SKM-1 treated with dmso at 0.1 percent for 144 hours (cell line): ENCODE measurements at regions not wholly inside any gene's neighbourhood (a gene's known extent, or its start where the extent isn't known, plus 50 kb on each side); places are given as distances from the start of the nearest gene placed in this dataset.

Source experiments
- DNase-seq: peaks from one replicate; lab custom pipeline; 2025; ENCODE audit not compliant: unreplicated experiment; lab: John Stamatoyannopoulos, UW

DNA sequence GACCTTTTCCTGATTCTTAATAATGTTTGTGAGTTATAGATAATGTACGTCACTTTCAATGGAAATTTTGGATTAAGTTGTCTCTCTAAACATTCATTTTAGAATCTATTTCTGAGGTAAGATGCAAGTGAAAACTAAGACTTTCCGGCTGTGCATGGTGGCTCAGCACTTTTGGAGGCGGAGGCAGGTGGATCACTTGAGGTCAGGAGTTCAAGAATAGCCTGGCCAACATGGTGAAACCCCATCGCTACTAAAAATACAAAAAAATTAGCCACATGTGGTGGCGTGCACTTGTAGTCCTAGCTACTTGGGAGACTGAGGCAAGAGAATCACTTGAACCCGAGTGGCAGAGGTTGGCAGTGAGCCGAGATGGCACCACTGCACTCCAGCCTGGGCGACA lies 524.6 kb upstream of the SLIT2 start:
- no peak for DNase-seq

DNA sequence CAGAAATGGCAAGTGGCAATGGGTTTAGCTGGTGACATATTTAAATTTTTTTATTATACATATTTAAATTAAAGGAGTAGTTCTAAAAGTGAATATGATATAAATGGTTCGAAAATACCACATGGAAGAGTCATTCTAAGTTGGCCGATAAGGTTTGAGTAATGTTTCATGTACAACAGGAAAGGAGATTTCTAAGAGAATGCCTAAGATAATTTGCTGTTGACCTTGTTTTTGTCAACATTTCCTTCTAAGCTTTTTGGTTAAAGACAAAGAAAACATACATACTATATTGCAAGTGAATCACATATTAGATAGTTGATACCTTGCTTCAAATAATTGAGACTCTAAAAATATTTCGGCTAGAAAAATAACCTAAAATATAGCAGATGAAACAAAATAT lies 526.6 kb upstream of the SLIT2 start:
- no peak for DNase-seq

DNA sequence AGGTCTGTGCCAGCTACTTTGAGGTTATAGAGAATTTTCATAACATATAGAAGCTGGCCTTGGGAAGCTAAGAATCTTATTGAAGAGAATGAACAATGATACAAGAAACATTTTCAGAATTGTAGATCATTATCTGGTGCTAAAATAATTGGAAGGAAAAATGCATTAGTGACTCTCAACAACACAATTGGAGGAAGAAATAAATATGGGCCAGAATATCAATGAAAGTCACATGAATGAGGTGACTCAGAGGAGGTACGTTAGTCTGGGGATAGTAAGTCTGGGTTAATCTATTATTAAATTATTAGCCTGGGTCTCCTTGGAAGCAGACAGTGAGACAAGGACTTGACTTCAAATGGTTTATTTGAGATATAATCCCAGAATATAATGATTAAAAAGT lies 529.3 kb upstream of the SLIT2 start:
- DNase-seq: no peak

DNA sequence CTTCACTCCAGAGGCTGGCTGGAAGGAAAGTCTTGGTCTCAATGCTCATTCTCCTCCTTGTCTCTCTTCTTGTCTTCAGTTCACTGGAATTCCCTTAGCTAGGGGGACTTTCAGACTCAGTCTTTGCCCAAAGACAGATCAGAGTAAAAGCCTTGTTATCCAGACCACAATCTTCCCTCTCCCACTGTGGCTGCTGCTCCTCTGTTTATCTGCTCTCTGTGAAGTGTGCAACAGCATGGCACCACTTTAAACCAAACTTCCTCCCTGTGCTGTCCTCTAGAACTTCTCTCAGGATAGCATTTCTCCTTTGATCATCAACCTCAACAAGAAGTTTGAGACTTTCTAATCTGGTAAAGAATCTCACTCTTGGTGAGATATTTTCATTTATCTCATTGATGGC lies 530.1 kb upstream of the SLIT2 start:
- DNase-seq: no peak

DNA sequence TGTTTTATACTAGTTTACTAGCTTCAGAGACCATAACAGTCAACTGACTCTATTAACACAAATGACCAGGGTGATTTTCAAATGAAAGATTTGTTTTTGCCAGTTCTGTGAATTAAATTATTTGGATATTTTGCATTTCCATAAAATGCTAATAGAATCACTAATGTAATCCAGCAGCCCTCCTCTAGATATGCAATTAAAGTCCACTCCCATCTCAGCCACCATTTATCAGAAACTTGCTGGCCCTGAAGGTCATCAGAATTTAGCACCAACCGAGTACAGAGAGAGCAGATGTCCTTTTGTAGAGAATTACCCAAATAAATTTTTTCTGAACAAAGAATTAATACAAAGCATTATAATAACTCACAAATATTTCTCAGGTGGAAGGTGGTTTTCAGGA lies 531.1 kb upstream of the SLIT2 start:
- DNase-seq: no peak

DNA sequence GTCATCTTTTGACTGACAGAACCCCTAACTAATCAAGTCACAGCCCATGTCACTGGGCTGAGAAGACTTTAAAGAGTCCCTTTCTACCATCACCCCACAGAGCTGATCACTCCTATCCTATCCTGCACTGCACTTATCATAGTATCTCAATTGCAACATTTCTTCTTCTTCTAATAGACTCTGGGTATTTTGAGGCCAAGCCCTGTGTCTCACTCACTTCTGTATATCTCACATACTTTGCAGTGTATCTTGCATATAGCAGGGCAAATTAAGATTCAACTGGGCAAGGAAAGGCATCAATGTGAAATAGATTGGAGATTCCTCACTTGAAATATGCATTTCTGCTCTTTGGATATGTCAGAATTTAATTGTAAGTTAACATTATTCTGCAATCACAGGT lies 531.5 kb upstream of the SLIT2 start:
- no peak for DNase-seq

DNA sequence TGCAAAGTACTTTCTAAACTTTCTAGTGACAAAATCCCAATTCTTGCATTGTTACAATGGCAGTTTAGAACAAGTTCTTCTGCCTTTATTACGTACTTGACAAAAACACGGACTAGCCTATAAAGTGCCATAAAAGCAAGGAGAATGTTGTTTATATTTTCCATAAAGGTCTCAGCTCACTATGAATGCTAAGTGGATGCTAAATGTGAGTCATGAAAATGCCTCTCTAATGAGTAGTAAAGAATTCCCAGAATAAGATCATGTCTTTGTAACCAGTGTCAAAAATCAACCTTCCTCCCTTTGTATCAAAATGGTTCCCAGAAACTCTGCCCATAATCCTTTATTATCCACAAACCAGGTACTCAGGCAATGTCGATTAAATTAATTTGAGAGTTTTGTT lies 539.8 kb upstream of the SLIT2 start:
- no peak for DNase-seq

DNA sequence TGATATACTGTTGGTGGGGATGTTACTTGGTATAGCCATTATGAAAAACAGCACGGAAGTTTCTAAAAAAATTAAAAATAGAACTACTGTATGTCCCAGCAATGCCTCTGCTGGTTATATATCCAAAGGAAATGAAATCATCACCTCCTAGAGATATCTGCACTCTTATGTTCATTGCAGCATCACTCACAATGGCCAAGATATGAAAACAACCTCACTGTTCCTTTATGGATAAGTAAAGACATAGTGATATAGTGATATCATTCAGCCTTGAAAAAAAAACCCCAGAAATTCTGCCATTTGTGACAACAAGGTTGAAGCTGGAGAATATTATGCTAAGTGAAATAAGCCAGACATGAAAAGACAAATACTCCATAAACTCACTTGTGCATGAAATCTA lies 543.8 kb upstream of the SLIT2 start:
- DNase-seq: no peak

DNA sequence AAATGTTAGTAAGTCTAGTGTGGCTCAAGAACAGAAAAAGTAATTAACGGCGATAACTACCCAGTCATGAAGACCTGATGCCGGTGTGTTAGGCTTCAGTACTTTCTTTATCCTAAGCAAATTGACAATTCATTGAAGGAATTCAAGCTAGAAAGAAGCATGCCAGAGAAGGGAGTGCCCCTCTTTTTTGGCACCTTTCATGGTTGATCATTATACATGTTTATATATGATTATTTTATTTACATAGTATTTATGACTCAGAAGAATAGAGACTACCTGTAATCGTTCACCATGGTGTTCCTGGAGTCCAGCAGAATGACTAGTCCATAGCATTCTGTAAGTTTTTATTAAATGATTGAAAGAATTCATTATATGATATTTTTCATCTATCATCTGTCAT lies 548.3 kb upstream of the SLIT2 start:
- DNase-seq: no peak

DNA sequence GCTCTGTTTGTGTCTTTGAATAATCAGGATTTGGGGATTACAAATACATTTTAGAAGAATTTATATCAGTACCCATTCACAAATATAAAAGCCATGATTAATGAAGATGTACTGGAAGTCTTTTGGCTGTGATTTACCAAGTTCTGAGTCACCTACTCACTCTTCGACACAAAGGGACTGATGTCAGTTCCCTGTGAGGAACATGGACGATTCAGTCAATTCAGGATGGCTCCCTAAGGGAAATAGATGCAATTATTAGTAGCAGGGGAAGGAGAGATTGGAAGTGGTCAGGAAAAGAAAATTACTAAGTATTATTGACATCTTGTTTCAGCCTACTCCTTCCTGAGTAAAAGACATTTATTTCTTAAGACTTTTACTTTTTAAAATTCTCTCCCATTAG lies 550.7 kb upstream of the SLIT2 start:
- DNase-seq: no peak

DNA sequence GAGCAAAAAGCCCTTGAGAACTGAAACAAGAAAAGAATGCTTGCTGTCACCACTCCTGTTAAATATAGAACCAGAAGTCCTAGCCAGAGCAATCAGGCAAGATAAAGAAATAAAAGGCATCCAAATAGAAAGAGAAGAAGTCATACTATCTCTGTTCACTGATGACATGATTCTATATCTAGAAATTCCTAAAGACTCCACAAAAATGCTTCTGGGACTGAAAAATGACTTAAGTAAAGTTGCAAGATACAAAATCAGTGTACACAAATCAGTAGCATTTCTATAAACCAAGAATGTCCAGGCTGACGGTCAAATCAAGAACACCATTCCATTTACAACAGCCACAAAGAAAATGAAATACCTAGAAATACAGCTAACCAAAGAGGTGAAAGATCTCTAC lies 552.7 kb upstream of the SLIT2 start:
- no peak for DNase-seq

DNA sequence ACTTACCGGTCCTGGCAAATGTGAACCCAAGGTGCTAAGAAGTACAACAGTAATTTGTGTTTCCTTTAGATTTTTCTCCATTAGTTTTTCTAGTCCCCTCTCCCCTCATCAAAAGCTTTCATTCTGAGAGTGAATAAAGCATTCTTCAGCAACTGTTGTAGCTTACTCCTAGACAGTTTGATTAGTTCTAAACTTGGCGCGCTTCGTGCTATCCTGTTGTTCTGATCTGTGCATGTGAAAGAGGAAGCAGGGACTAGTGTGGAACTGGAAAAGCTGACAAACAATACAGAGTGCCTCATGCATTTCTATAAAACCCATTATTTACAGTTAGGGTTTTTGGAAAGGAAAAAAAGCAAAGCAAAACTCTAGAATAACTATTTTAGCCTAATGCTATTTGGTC lies 556.9 kb upstream of the SLIT2 start:
- DNase-seq: no peak

DNA sequence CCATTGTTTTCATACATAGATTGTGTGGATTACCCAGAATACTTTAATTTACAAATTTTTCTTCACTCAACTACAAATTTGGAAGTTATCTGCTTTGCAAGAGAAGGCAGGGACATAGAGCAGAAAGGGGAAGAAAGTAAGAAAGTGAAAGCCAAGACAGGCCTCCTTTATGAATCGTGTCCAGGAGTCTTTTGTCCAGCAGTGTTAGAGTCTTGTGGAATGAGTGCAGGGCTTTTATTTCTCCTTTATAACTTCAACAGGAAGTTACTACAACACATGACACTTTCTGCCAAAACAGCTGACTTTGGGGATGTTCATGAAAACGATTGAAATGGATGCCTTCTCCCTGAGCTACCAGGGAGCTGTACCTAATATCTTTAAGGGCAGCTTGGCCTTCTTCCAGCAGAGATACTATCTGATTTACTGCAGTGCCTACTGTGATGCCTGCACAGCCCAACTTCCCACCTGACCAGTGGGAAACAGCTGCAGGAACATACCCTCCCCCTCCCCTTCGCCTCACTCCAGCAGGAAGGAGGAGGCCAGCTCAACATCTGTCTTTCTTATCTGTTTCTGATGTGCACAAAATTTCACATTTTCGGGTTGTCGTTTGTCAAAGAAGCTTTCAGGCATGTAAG lies 557.7 kb upstream of the SLIT2 start:
- no peak for DNase-seq

DNA sequence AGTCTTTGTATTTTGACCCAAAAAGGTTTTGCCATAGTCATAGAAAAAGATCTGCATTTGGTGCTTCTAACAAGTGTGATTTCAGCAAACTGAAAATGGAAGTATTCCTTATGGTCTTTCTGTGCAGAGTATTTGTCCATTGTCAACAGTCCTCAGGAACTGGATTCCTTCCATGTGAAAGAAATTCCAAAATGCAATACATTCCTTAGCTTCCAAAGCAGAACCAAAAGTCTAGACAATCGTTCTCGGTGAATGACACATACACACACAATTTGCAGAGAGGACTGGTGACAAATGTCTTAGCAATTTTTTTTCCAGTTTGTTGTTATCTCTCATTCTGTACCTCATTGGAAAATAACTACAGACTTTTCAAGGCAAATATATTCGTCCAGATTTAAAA lies 562.2 kb upstream of the SLIT2 start:
- DNase-seq: no peak

DNA sequence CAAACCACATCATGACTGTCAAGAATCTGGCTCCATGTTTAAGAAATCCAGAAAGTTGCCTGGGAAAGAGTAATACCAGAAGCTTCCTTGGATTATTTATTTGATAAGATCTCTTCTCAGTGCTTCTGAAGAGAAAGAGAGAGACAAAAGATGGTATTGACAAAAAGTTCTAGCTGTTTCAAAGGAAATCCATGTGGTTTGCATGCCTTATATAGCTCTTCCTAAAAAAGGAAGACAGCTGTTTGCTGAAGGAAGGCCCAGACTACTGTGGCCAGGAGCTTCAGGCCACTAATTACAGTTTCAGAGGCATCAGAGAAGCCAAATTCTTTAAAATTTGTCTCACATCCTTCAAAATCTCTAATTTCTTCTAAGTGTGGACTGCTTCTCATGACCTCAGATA lies 565.2 kb upstream of the SLIT2 start:
- DNase-seq: no peak

DNA sequence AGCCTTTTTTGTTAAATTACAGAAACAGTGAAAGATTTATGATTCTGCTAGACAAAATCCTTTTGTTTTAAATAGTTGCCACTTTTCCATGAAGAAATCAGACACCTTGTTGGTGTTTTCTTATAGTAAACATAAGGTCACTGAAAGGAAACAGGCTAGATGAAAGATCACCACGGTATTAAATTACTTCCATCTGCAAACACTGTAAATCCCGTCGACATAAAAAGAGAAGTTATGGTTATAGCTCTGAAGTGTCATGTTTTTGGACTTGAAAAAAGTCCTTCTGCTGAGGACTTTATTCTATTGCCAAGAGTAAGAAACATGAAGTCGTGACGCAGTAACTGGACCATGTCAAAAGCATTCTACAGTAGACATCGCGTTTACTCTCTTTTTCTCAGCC lies 567.6 kb upstream of the SLIT2 start:
- no peak for DNase-seq

DNA sequence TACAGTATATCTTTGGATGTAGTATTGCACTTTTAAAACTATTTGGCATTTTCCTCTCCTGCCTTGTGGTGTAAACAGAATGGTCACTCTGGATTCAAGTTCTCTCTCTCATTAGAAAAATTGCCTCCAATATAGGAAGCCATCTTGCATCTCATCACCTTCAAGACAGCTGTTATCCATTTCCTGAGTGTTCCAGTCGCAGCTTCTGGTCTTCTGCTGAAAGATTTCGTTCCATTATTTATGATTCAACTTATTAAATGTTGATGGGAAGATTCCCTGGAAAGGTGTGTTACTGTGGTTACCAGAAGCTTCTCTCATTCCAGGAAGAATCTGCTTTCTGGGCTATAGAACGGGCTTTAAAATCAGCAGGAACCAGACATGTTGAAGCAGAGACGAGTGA lies 568.3 kb upstream of the SLIT2 start:
- no peak for DNase-seq

DNA sequence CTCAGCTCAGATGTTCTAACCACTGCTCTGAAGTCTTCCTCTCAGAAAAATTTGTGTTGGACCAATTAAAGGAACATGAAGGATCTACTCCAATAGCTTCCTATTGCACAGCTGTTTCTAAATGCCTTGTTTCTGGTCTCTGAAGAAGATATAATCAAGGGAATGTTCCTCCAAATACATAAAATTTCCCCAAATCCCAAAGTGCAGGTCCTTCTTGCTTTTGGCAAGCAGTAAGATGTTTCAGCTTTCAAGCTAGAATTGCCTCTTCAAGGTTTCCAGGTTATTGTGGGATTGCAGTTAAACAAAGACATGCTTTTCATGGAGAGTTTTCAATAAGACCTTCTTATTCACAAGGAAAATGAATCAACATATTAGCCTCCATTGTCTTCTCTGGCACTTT lies 574.5 kb upstream of the SLIT2 start:
- no peak for DNase-seq

DNA sequence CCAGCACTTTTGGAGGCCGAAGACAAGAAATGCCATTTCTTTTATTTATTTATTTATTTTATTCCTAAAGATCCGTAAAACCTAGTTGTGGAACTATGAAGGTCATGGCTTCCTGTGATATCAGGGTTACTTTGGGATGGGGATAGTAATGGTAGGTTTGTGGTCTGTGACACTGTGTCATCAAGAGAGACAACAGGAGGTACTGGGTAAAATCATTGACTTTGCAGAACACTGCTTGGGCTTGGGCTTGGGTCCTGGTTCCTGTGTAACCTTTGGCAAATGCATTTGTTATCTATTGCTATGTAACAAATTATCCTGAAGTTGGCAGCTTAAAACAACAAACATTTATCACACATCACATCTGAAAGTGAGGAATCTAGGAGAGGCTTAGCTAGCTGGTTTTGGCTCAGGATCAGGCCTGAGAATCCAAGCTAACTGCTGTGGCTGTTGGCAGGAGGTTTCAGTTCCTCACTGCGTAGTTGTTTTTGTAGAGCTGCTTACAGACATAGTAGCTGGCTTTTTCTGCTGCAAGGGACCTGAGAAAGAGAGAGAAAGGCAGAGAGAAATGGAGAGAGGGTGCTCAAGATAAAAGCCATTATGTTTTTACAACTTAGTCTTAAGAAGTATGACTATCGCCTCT lies 576.4 kb upstream of the SLIT2 start:
- DNase-seq: no peak

DNA sequence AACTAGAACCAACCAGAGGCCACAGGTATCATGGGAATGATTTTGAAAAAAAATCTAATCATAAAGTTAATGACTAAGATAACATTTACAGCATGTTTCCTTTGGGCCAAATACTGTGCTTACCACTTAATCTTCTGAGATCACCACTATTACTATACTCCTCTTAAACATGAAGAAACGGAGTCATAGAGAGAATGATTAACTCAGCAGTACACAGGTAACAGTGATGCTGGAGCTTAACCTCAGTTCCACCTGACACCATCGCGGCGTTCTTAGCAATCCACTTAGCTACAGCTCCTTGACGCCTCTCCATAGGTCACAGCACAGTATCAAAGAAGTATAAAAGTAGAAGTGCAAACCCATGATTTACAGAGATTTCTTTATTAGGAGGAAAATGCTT lies 592.6 kb upstream of the SLIT2 start:
- no peak for DNase-seq

DNA sequence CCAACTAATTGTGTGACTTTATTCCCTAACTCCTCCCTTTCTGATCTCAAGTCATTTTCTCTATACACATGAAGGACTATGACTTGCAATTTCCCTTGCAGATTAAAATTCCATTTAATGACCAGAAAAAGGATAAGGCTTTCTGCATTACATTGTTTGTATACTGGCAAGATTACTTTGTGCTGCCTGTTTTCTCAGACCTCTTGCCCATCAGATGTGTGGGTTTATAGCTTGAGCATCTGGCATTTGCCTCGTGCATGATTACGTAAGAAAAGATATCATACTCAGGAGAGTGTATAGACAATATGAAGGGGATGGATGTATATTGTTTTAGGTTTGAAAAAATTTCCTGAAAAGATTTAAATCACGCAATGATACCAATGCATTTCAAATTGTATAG lies 593.8 kb upstream of the SLIT2 start:
- DNase-seq: no peak

DNA sequence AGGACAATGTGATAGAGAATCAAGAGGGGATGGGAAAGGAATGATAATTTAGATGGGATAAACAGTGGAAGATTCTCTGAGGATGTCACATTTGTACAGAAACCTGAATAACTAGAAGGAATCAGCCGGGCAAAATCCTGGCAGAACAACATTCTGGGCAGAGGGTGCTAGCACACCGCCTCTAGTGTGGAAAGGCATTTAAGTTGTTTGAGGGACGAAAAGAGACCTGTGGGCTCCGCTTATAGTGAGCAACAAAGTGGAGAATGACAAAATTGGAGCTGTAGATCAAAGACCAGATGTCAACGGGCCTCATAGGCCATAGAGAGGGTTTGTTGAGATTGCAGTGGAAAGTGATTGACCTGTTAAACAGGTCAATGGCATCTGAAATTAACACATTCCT lies 596.0 kb upstream of the SLIT2 start:
- DNase-seq: no peak
